Caco-2 (cell line): ENCODE measurements at regions not wholly inside any gene's neighbourhood (a gene's known extent, or its start where the extent isn't known, plus 50 kb on each side); places are given as distances from the start of the nearest gene placed in this dataset.

Experiments used
- BruUV-seq: library from RNA; stranded (reverse); fragments of 400-500 nt; replicated peaks from 2 replicates; lab custom pipeline; 2021; lab: Mats Ljungman, UMichigan
- CTCF ChIA-PET: fragments of 300-600 bp; sonication (Branson Sonifier 250); formaldehyde crosslinking; loops from one replicate; lab custom pipeline; 2022; ENCODE audit warnings: antibody characterized with exemption; lab: Charles Lee
- POLR2A ChIA-PET: fragments of 300-600 bp; sonication (Branson Sonifier 250); formaldehyde crosslinking; loops from one replicate; lab custom pipeline; 2022; ENCODE audit warnings: antibody characterized with exemption; lab: Charles Lee
- DNase-seq, 2 experiments: peaks; one replicate each; pipeline versions ENCODE4 v3.0.0 to v3.0.0-alpha.2; 2020 to 2022
- H3K27me3 ChIP-seq: replicated peaks from 2 replicates; pipeline ENCODE4 v1.6.0; 2011; ENCODE audit warnings: low read length; ENCODE audit not compliant: control insufficient read depth, insufficient read depth
- H3K36me3 ChIP-seq: 2 replicates; pipeline ENCODE4 v1.5.1; 2011; ENCODE audit warnings: low read length; ENCODE audit not compliant: control insufficient read depth, insufficient read depth
- H3K4me1 ChIP-seq: fragments of 250-450 bp; sonication (Bioruptor Pico); 2 replicates; pipeline ENCODE4 v1.5.1; 2020; ENCODE audit warnings: mild to moderate bottlenecking
- H3K4me3 ChIP-seq: 2 replicates; pipeline ENCODE4 v1.5.1; 2011; ENCODE audit warnings: low read depth, mild to moderate bottlenecking, control low read depth, low read length
- H3K9me3 ChIP-seq: fragments of 250-450 bp; sonication (Bioruptor Pico); 2 replicates; pipeline ENCODE4 v1.5.1; 2020; ENCODE audit warnings: mild to moderate bottlenecking, moderate library complexity
- H3K27ac Mint-ChIP-seq: one replicate; pipeline ENCODE4 v1.8.0; 2022; ENCODE audit warnings: mixed read lengths; ENCODE audit not compliant: unreplicated experiment
- H3K27me3 Mint-ChIP-seq: one replicate; pipeline ENCODE4 v1.8.0; 2022; ENCODE audit warnings: mixed read lengths; ENCODE audit not compliant: insufficient read depth, unreplicated experiment
- H3K36me3 Mint-ChIP-seq: one replicate; pipeline ENCODE4 v1.8.0; 2022; ENCODE audit warnings: mild to moderate bottlenecking, mixed read lengths; ENCODE audit not compliant: insufficient read depth, unreplicated experiment
- H3K4me1 Mint-ChIP-seq: one replicate; pipeline ENCODE4 v1.8.0; 2022; ENCODE audit warnings: low read depth, mixed read lengths; ENCODE audit not compliant: unreplicated experiment
- H3K4me3 Mint-ChIP-seq: one replicate; pipeline ENCODE4 v1.8.0; 2022; ENCODE audit warnings: mild to moderate bottlenecking, moderate library complexity, mixed read lengths; ENCODE audit not compliant: unreplicated experiment
- H3K9me3 Mint-ChIP-seq: one replicate; pipeline ENCODE4 v1.8.0; 2022; ENCODE audit warnings: mixed read lengths; ENCODE audit not compliant: unreplicated experiment
- CTCF ChIP-seq, 2 experiments: fragments of 200-600 bp in 1 of 2; IDR thresholded peaks; 1 replicate in 1 of 2; 2 replicates in 1 of 2; pipeline versions ENCODE4 v1.5.1 to v1.8.0; 2011 to 2022; ENCODE audit warnings: antibody characterized with exemption in 1 of 2, control low read depth in 1 of 2, inconsistent platforms in 1 of 2, low read depth in 1 of 2, low read length in 1 of 2, mild to moderate bottlenecking in 1 of 2, moderate library complexity in 1 of 2; ENCODE audit not compliant: insufficient read depth in 1 of 2, severe bottlenecking in 1 of 2, unreplicated experiment in 1 of 2
- intact Hi-C: fragments of 100-400 bp; cut with micrococcal nuclease; formaldehyde crosslinking; loops from one replicate; pipeline ENCODE4 v1.10.0; 2022; ENCODE audit not compliant: unreplicated experiment

DNA sequence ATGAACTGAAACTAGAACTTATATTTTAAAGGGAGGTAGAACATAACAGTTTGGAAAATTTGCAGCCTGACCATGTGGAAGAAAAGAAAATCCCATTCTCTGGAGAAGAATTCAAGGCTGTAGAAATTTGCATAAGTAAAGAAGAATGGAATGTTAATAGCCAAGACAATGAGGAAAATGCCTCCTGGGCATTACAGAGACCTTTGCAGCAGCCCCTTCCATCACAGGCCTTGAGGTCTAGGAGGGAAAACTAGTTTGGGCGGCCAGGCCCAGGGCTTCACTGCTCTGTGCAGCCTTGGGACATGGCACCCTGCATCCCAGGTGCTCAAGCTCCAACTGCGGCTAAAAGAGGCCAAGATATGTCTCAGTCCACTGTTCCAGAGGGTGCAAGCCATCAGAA is 1506.8 kb downstream of the PCDH18 start:
- no peak overlapping the region for H3K27ac Mint-ChIP-seq

DNA sequence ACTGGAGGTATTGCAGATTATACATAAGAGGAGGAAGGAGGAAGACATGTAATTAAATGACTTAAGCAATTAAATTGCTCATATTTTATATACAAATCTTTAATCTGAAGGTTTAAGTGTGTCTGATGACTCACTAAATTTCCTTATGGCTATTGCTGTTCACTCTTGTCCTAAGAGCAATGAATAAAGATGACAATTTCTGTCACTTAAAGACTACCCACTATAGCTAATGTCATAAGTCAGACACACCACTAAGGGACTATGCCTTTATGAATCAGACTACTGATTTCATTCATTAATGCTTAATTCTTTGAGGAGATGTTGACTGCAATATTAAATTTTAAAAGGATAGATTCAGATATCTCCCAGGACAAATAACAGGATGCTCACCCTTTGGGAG is 1514.7 kb downstream of the PCDH18 start:
- DNase-seq = no peak
- Histone ChIP-seq H3K4me3 (no peak overlapping the region), H3K9me3 (no peaks in the 10 kb centered on the region), H3K36me3 (no peaks in the 10 kb centered on the region), H3K4me1 (no peaks in the 10 kb centered on the region), H3K27me3 (no peaks in the 10 kb centered on the region)
- Mint-ChIP-seq H3K27me3 (no peaks in the 10 kb centered on the region), H3K36me3 (no peaks in the 10 kb centered on the region), H3K4me1 (no peaks in the 10 kb centered on the region), H3K9me3 (no peaks in the 10 kb centered on the region), H3K4me3 (no peak overlapping the region), H3K27ac (no peak overlapping the region)
- CTCF ChIA-PET = no interaction called here
- BruUV-seq = no TSS peak
- intact Hi-C loops = no loop called here
- POLR2A ChIA-PET = no interaction called here
- no peak for TF ChIP-seq CTCF (IDR thresholded peaks at IDR 0.05; ENCODE audit: insufficient read depth in 1 of 2, low read depth in 1 of 2, low read length in 1 of 2, severe bottlenecking in 1 of 2, unreplicated experiment in 1 of 2)

More for the DNA sequence above, 1506.8 kb downstream of the PCDH18 start:
- no TSS peak for BruUV-seq
- DNase-seq = no peak
- intact Hi-C loops = no loop called here
- Mint-ChIP-seq H3K9me3 (peaks cover 11% of the 10 kb centered on the region), H3K4me1 (no peaks in the 10 kb centered on the region), H3K4me3 (no peak overlapping the region), H3K36me3 (no peaks in the 10 kb centered on the region), H3K27me3 (no peaks in the 10 kb centered on the region)
- Histone ChIP-seq H3K9me3 (no peaks in the 10 kb centered on the region), H3K27me3 (no peaks in the 10 kb centered on the region), H3K4me3 (no peak overlapping the region), H3K36me3 (no peaks in the 10 kb centered on the region), H3K4me1 (no peaks in the 10 kb centered on the region)
- no peak for TF ChIP-seq CTCF (IDR thresholded peaks at IDR 0.05; ENCODE audit: insufficient read depth in 1 of 2, low read depth in 1 of 2, low read length in 1 of 2, severe bottlenecking in 1 of 2, unreplicated experiment in 1 of 2)
- CTCF ChIA-PET = no interaction called here
- POLR2A ChIA-PET = no interaction called here

GRCh38 chr4:136012220-136012619 is 1520.1 kb downstream of the PCDH18 start:
- no peaks in the 10 kb centered on the region for H3K36me3 ChIP-seq
- no peaks in the 10 kb centered on the region for H3K27me3 ChIP-seq
- Mint-ChIP-seq H3K4me1 (no peaks in the 10 kb centered on the region), H3K27me3 (no peaks in the 10 kb centered on the region), H3K36me3 (no peaks in the 10 kb centered on the region), H3K27ac (no peak overlapping the region), H3K9me3 (no peaks in the 10 kb centered on the region), H3K4me3 (no peak overlapping the region)
- BruUV-seq = no TSS peak
- CTCF ChIA-PET = no interaction called here
- TF ChIP-seq CTCF (IDR thresholded peaks at IDR 0.05; ENCODE audit: insufficient read depth in 1 of 2, low read depth in 1 of 2, low read length in 1 of 2, severe bottlenecking in 1 of 2, unreplicated experiment in 1 of 2) = no peak
- no peak for DNase-seq
- intact Hi-C loops = no loop called here
- no peaks in the 10 kb centered on the region for H3K4me1 ChIP-seq
- no peak overlapping the region for H3K4me3 ChIP-seq
- POLR2A ChIA-PET = no interaction called here
- no peaks in the 10 kb centered on the region for H3K9me3 ChIP-seq
